Bronchial epithelial cell (primary cell): ENCODE measurements at regions not wholly inside any gene's neighbourhood (a gene's known extent, or its start where the extent isn't known, plus 50 kb on each side); places are given as distances from the start of the nearest gene placed in this dataset.

ENCODE experiments used
- DNase-seq: peaks from one replicate; pipeline ENCODE4 v3.0.0-alpha.2; 2010; ENCODE audit warnings: low read depth
- FAIRE-seq: peaks from 2 replicates; lab custom pipeline; 2011; peaks lifted over from hg19 to GRCh38; lab: Jason Lieb, UNC
- H3K27me3 ChIP-seq: 2 replicates; pipeline ENCODE4 v1.5.1; 2011; ENCODE audit warnings: low read length; ENCODE audit not compliant: control insufficient read depth, insufficient read depth
- H3K36me3 ChIP-seq: 2 replicates; pipeline ENCODE4 v1.5.1; 2011; ENCODE audit warnings: low read length; ENCODE audit not compliant: control insufficient read depth, insufficient read depth
- H3K4me3 ChIP-seq: 2 replicates; pipeline ENCODE4 v1.5.1; 2011; ENCODE audit warnings: mild to moderate bottlenecking, low read depth, low read length, control low read depth
- CTCF ChIP-seq: IDR thresholded peaks from 2 replicates; pipeline ENCODE4 v1.5.1; 2011; ENCODE audit warnings: mild to moderate bottlenecking, moderate library complexity, low read length, control low read depth, inconsistent platforms; ENCODE audit not compliant: insufficient read depth, severe bottlenecking

GRCh38 chr10:108913300-108913699, 1010.0 kb downstream of the XPNPEP1 start:
- Histone ChIP-seq H3K4me3 (no peak overlapping the region), H3K36me3 (no peaks in the 10 kb centered on the region), H3K27me3 (no peaks in the 10 kb centered on the region)
- DNase-seq (peak; percentile 0), FAIRE-seq (no peak)
- no peak for TF ChIP-seq CTCF

- no peak for FAIRE-seq
- TF ChIP-seq CTCF: peak; percentile 65
- Histone ChIP-seq H3K36me3 (no peaks in the 10 kb centered on the region), H3K4me3 (peak overlapping the region; percentile 33), H3K27me3 (no peaks in the 10 kb centered on the region)
- DNase-seq: peak; percentile 29
Measured at GRCh38 chr10:108911814-108912541, 1011.3 kb downstream of the XPNPEP1 start.

GRCh38 chr10:108908096-108908495, 1015.2 kb downstream of the XPNPEP1 start:
- Histone ChIP-seq H3K27me3 (no peaks in the 10 kb centered on the region), H3K36me3 (no peaks in the 10 kb centered on the region), H3K4me3 (no peak overlapping the region)
- no peak for TF ChIP-seq CTCF
- FAIRE-seq (no peak), DNase-seq (no peak)

GRCh38 chr10:108905821-108906220, 1017.5 kb downstream of the XPNPEP1 start:
- FAIRE-seq (no peak), DNase-seq (no peak)
- no peak for TF ChIP-seq CTCF
- H3K4me3 ChIP-seq: no peak overlapping the region
- H3K36me3 ChIP-seq: no peaks in the 10 kb centered on the region
- H3K27me3 ChIP-seq: no peaks in the 10 kb centered on the region

- Histone ChIP-seq H3K4me3 (no peak overlapping the region), H3K36me3 (no peaks in the 10 kb centered on the region), H3K27me3 (no peaks in the 10 kb centered on the region)
- no peak for DNase-seq
- TF ChIP-seq CTCF: no peak
- no peak for FAIRE-seq
Measured at GRCh38 chr10:108905171-108905570, 1018.1 kb downstream of the XPNPEP1 start.
